Breast epithelium (tissue), 4 donors: ENCODE measurements at regions not wholly inside any gene's neighbourhood (a gene's known extent, or its start where the extent isn't known, plus 50 kb on each side); places are given as distances from the start of the nearest gene placed in this dataset.

Experiments
- DNase-seq, 2 donors: peaks; one replicate each; pipeline ENCODE4 v3.0.0-alpha.2; 2019; ENCODE audit warnings: low spot score in 2 of 2
- H3K27ac ChIP-seq, 2 donors: fragments of 200-600 bp; sonication (generic) in 1 of 2; one replicate each; pipeline ENCODE4 v1.5.1; 2016 to 2019; ENCODE audit warnings: mild to moderate bottlenecking in 1 of 2
- H3K27me3 ChIP-seq, 2 donors: fragments of 200-600 bp; sonication (generic) in 1 of 2; one replicate each; pipeline versions ENCODE4 v1.5.1 to v1.6.0; 2017 to 2019; ENCODE audit warnings: control low read depth in 1 of 2, mild to moderate bottlenecking in 1 of 2
- H3K36me3 ChIP-seq: fragments of 200-600 bp; one replicate; pipeline ENCODE4 v1.5.1; 2019
- H3K4me1 ChIP-seq, 2 donors: fragments of 200-600 bp; sonication (generic); one replicate each; pipeline ENCODE4 v1.5.1; 2016 to 2019; ENCODE audit warnings: control low read depth in 1 of 2
- H3K4me3 ChIP-seq, 3 donors: fragments of 200-600 bp; sonication (generic); 1 replicate in 2 of 3; 2 replicates in 1 of 3; pipeline ENCODE4 v1.5.1; 2016 to 2019; ENCODE audit warnings: mild to moderate bottlenecking in 3 of 3, moderate library complexity in 2 of 3
- H3K9me3 ChIP-seq, 2 donors: fragments of 200-600 bp; sonication (generic) in 1 of 2; one replicate each; pipeline ENCODE4 v1.5.1; 2016 to 2019; ENCODE audit warnings: control low read depth in 1 of 2
- CTCF ChIP-seq, 3 donors: fragments of 450-650 bp; IDR thresholded peaks; one replicate each; pipeline ENCODE4 v1.5.1; 2016 to 2017; ENCODE audit warnings: antibody characterized with exemption in 3 of 3, mild to moderate bottlenecking in 3 of 3, moderate library complexity in 3 of 3
- POLR2A ChIP-seq: fragments of 450-650 bp; IDR thresholded peaks from one replicate; pipeline ENCODE4 v1.6.1; 2016; ENCODE audit warnings: antibody characterized with exemption, mild to moderate bottlenecking, moderate library complexity
- POLR2AphosphoS5 ChIP-seq, 3 donors: sonication (generic); formaldehyde crosslinking; IDR thresholded peaks; one replicate each; pipeline ENCODE4 v1.6.1; 2017; ENCODE audit warnings: antibody characterized with exemption in 3 of 3
- intact Hi-C: fragments of 100-400 bp; cut with DNase I; formaldehyde crosslinking; loops from one replicate; pipeline ENCODE4 v1.15.1; 2023; ENCODE audit warnings: low total_unique reads

GRCh38 chr5:25713259-25713658 is 1068.5 kb upstream of the CDH10 start:
- Histone ChIP-seq H3K36me3 (peaks cover 4% of the 10 kb centered on the region), H3K4me3 (no peak overlapping the region), H3K27me3 (no peaks in the 10 kb centered on the region), H3K4me1 (no peaks in the 10 kb centered on the region), H3K9me3 (no peaks in the 10 kb centered on the region), H3K27ac (no peak overlapping the region)
- DNase-seq = no peak
- intact Hi-C loops = no loop called here
- no peak for TF ChIP-seq CTCF (IDR thresholded peaks at IDR 0.05)
- no peak for TF ChIP-seq POLR2AphosphoS5 (IDR thresholded peaks at IDR 0.05)
- TF ChIP-seq POLR2A = no peak

GRCh38 chr5:25707093-25707492 is 1062.3 kb upstream of the CDH10 start:
- no peak for DNase-seq
- Histone ChIP-seq H3K36me3 (peaks cover 4% of the 10 kb centered on the region), H3K27me3 (no peaks in the 10 kb centered on the region), H3K27ac (no peak overlapping the region), H3K9me3 (no peaks in the 10 kb centered on the region), H3K4me1 (no peaks in the 10 kb centered on the region), H3K4me3 (no peak overlapping the region)
- intact Hi-C loops = no loop called here
- no peak for TF ChIP-seq POLR2A
- no peak for TF ChIP-seq POLR2AphosphoS5 (IDR thresholded peaks at IDR 0.05)
- no peak for TF ChIP-seq CTCF (IDR thresholded peaks at IDR 0.05)

GRCh38 chr5:25701936-25702335 is 1057.2 kb upstream of the CDH10 start:
- intact Hi-C loops = no loop called here
- no peak for DNase-seq
- Histone ChIP-seq H3K27ac (no peak overlapping the region), H3K27me3 (no peaks in the 10 kb centered on the region), H3K4me3 (no peak overlapping the region), H3K36me3 (no peaks in the 10 kb centered on the region), H3K9me3 (no peaks in the 10 kb centered on the region), H3K4me1 (no peaks in the 10 kb centered on the region)
- TF ChIP-seq POLR2AphosphoS5 (IDR thresholded peaks at IDR 0.05) (no peak), CTCF (IDR thresholded peaks at IDR 0.05) (no peak), POLR2A (no peak)

GRCh38 chr5:25694801-25695200 is 1050.0 kb upstream of the CDH10 start:
- Histone ChIP-seq H3K4me1 (no peaks in the 10 kb centered on the region), H3K27me3 (no peaks in the 10 kb centered on the region), H3K9me3 (peaks cover 0 to 4% of the 10 kb centered on the region in 2 donors), H3K27ac (no peak overlapping the region), H3K36me3 (no peaks in the 10 kb centered on the region), H3K4me3 (no peak overlapping the region)
- DNase-seq = no peak
- TF ChIP-seq CTCF (IDR thresholded peaks at IDR 0.05) (no peak), POLR2A (no peak), POLR2AphosphoS5 (IDR thresholded peaks at IDR 0.05) (no peak)
- intact Hi-C loops = loop anchor here (2.0 kb wide), 1 partner anchor 46 kb away; no protein-coding TSS in a partner anchor

GRCh38 chr5:25688156-25688555 is 1043.4 kb upstream of the CDH10 start:
- Histone ChIP-seq H3K4me1 (no peaks in the 10 kb centered on the region), H3K4me3 (no peak overlapping the region), H3K9me3 (peaks cover 0 to 4% of the 10 kb centered on the region in 2 donors), H3K27me3 (no peaks in the 10 kb centered on the region), H3K27ac (no peak overlapping the region), H3K36me3 (no peaks in the 10 kb centered on the region)
- no peak for TF ChIP-seq POLR2A
- TF ChIP-seq POLR2AphosphoS5 (IDR thresholded peaks at IDR 0.05) = no peak
- no peak for TF ChIP-seq CTCF (IDR thresholded peaks at IDR 0.05)
- no peak for DNase-seq
- intact Hi-C loops = no loop called here
